ENCODE measurements at regions not wholly inside any gene's neighbourhood (a gene's known extent, or its start where the extent isn't known, plus 50 kb on each side); places are given as distances from the start of the nearest gene placed in this dataset.

- H3K9me3 ChIP-seq: no peaks in the 10 kb centered on the region
- no peaks in the 10 kb centered on the region for H3K27me3 ChIP-seq
- H3K36me3 ChIP-seq: no peaks in the 10 kb centered on the region
- DNase-seq: no peak
- no peak overlapping the region for H3K4me3 ChIP-seq
Observed at GRCh38 chr2:34480366-34480765, 881.3 kb upstream of the FAM98A start.

GRCh38 chr2:34475156-34475555 lies 876.1 kb upstream of the FAM98A start:
- Histone ChIP-seq H3K4me3 (no peak overlapping the region), H3K36me3 (no peaks in the 10 kb centered on the region), H3K9me3 (no peaks in the 10 kb centered on the region), H3K27me3 (no peaks in the 10 kb centered on the region)
- DNase-seq: no peak

- H3K36me3 ChIP-seq: no peaks in the 10 kb centered on the region
- DNase-seq: no peak
Observed at GRCh38 chr2:34474646-34475045, 875.5 kb upstream of the FAM98A start.

GRCh38 chr2:34447097-34447496 lies 848.0 kb upstream of the FAM98A start:
- no peak overlapping the region for H3K4me3 ChIP-seq
- no peaks in the 10 kb centered on the region for H3K27me3 ChIP-seq
- no peaks in the 10 kb centered on the region; the same call in 1 of the 2 replicates for H3K9me3 ChIP-seq
- H3K36me3 ChIP-seq: no peaks in the 10 kb centered on the region
- no peak for DNase-seq

More at GRCh38 chr2:34474646-34475045, 875.5 kb upstream of the FAM98A start:
- no peaks in the 10 kb centered on the region for H3K9me3 ChIP-seq
- no peaks in the 10 kb centered on the region for H3K27me3 ChIP-seq
- no peak overlapping the region for H3K4me3 ChIP-seq

GRCh38 chr2:34423301-34423700 lies 824.2 kb upstream of the FAM98A start:
- Histone ChIP-seq H3K36me3 (no peaks in the 10 kb centered on the region), H3K27me3 (no peaks in the 10 kb centered on the region), H3K9me3 (no peaks in the 10 kb centered on the region), H3K4me3 (no peak overlapping the region)
- DNase-seq: no peak

GRCh38 chr2:34419856-34420255 lies 820.8 kb upstream of the FAM98A start:
- peak; percentile 27 for DNase-seq

GRCh38 chr2:34416856-34417255 lies 817.8 kb upstream of the FAM98A start:
- DNase-seq: no peak
- H3K9me3 ChIP-seq: no peaks in the 10 kb centered on the region
- H3K4me3 ChIP-seq: no peak overlapping the region
- no peaks in the 10 kb centered on the region for H3K27me3 ChIP-seq
- no peaks in the 10 kb centered on the region for H3K36me3 ChIP-seq

More at GRCh38 chr2:34419856-34420255, 820.8 kb upstream of the FAM98A start:
- Histone ChIP-seq H3K27me3 (no peaks in the 10 kb centered on the region), H3K9me3 (no peaks in the 10 kb centered on the region), H3K36me3 (no peaks in the 10 kb centered on the region), H3K4me3 (no peak overlapping the region)

GRCh38 chr2:34414856-34415255 lies 815.8 kb upstream of the FAM98A start:
- DNase-seq: no peak
- no peak overlapping the region for H3K4me3 ChIP-seq

GRCh38 chr2:34408100-34408499 lies 809.0 kb upstream of the FAM98A start:
- Histone ChIP-seq H3K4me3 (no peak overlapping the region), H3K27me3 (no peaks in the 10 kb centered on the region; the same call in 1 of the 2 replicates), H3K9me3 (no peaks in the 10 kb centered on the region), H3K36me3 (no peaks in the 10 kb centered on the region)
- DNase-seq: no peak

More at GRCh38 chr2:34414856-34415255, 815.8 kb upstream of the FAM98A start:
- Histone ChIP-seq H3K36me3 (no peaks in the 10 kb centered on the region), H3K9me3 (no peaks in the 10 kb centered on the region), H3K27me3 (no peaks in the 10 kb centered on the region)

- Histone ChIP-seq H3K9me3 (no peaks in the 10 kb centered on the region), H3K36me3 (no peaks in the 10 kb centered on the region), H3K4me3 (no peak overlapping the region), H3K27me3 (no peaks in the 10 kb centered on the region; the same call in 1 of the 2 replicates)
- DNase-seq: no peak
Observed at GRCh38 chr2:34403512-34403911, 804.4 kb upstream of the FAM98A start.

- Histone ChIP-seq H3K27me3 (no peaks in the 10 kb centered on the region; the same call in 1 of the 2 replicates), H3K36me3 (no peaks in the 10 kb centered on the region), H3K9me3 (no peaks in the 10 kb centered on the region), H3K4me3 (no peak overlapping the region)
- no peak for DNase-seq
Observed at GRCh38 chr2:34402376-34402775, 803.3 kb upstream of the FAM98A start.

- H3K9me3 ChIP-seq: no peaks in the 10 kb centered on the region
- no peak overlapping the region for H3K4me3 ChIP-seq
- no peak for DNase-seq
- no peaks in the 10 kb centered on the region for H3K36me3 ChIP-seq
- H3K27me3 ChIP-seq: no peaks in the 10 kb centered on the region
Observed at GRCh38 chr2:34401186-34401585, 802.1 kb upstream of the FAM98A start.

GRCh38 chr2:34388446-34388845 lies 789.3 kb upstream of the FAM98A start:
- DNase-seq: no peak

GRCh38 chr2:34387536-34387935 lies 788.4 kb upstream of the FAM98A start:
- Histone ChIP-seq H3K27me3 (no peaks in the 10 kb centered on the region), H3K4me3 (no peak overlapping the region)

More at GRCh38 chr2:34388446-34388845, 789.3 kb upstream of the FAM98A start:
- Histone ChIP-seq H3K4me3 (no peak overlapping the region), H3K27me3 (no peaks in the 10 kb centered on the region), H3K36me3 (no peaks in the 10 kb centered on the region), H3K9me3 (no peaks in the 10 kb centered on the region)

GRCh38 chr2:34379586-34379985 lies 780.5 kb upstream of the FAM98A start:
- no peaks in the 10 kb centered on the region for H3K9me3 ChIP-seq
- H3K36me3 ChIP-seq: no peaks in the 10 kb centered on the region
- no peak for DNase-seq
- no peaks in the 10 kb centered on the region for H3K27me3 ChIP-seq
- H3K4me3 ChIP-seq: no peak overlapping the region

More at GRCh38 chr2:34387536-34387935, 788.4 kb upstream of the FAM98A start:
- H3K9me3 ChIP-seq: no peaks in the 10 kb centered on the region
- DNase-seq: no peak
- H3K36me3 ChIP-seq: no peaks in the 10 kb centered on the region

GRCh38 chr2:34373586-34374233 lies 774.6 kb upstream of the FAM98A start:
- H3K4me3 ChIP-seq: no peak overlapping the region

GRCh38 chr2:34372967-34373366 lies 773.9 kb upstream of the FAM98A start:
- no peak for DNase-seq
- Histone ChIP-seq H3K4me3 (no peak overlapping the region), H3K27me3 (no peaks in the 10 kb centered on the region), H3K36me3 (no peaks in the 10 kb centered on the region), H3K9me3 (no peaks in the 10 kb centered on the region)

More at GRCh38 chr2:34373586-34374233, 774.6 kb upstream of the FAM98A start:
- Histone ChIP-seq H3K36me3 (no peaks in the 10 kb centered on the region), H3K9me3 (no peaks in the 10 kb centered on the region), H3K27me3 (no peaks in the 10 kb centered on the region)
- no peak for DNase-seq

- no peaks in the 10 kb centered on the region for H3K9me3 ChIP-seq
- no peaks in the 10 kb centered on the region for H3K27me3 ChIP-seq
- no peak for DNase-seq
- no peak overlapping the region for H3K4me3 ChIP-seq
- H3K36me3 ChIP-seq: no peaks in the 10 kb centered on the region
Observed at GRCh38 chr2:34371711-34372110, 772.6 kb upstream of the FAM98A start.

Data from MG63 (cell line).